ENCODE measurements at regions not wholly inside any gene's neighbourhood (a gene's known extent, or its start where the extent isn't known, plus 50 kb on each side); places are given as distances from the start of the nearest gene placed in this dataset.

- TF ChIP-seq CTCF (IDR thresholded peaks at IDR 0.05 in 2 of 3, conservative IDR thresholded peaks at IDR 0.05 in 1 of 3; ENCODE audit: borderline replicate concordance in 1 of 3, insufficient read depth in 1 of 3, low read depth in 2 of 3, low read length in 2 of 3) (no peak), POLR2A (IDR thresholded peaks at IDR 0.05; ENCODE audit: borderline replicate concordance, extremely low read depth, insufficient read depth, insufficient read length) (no peak)
These were observed 84.6 kb upstream of the CACUL1 start for GRCh38 chr10:118839348-118839747.

All from HCT116 (cell line).